ENCODE measurements at regions not wholly inside any gene's neighbourhood (a gene's known extent, or its start where the extent isn't known, plus 50 kb on each side); places are given as distances from the start of the nearest gene placed in this dataset.

DNA sequence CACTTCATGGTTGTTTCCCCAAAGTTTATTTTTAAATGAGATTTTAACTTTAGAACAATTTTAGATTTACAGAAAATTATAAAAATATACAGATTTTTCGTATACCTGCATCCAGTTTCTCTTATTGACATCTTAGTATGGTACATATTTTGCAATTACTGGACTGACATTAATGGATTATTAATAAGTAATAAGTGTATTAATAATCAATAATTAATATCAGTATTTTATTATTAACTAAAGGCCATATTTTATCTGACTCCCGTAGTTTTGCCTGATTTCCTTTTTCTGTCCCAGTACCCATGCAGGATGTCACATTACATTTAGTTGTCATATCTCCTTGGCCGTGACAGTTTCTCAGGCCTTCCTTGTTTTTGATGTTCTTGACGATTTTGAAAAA lies 307.0 kb downstream of the C6orf118 start:
- TF ChIP-seq, protein P1, sequence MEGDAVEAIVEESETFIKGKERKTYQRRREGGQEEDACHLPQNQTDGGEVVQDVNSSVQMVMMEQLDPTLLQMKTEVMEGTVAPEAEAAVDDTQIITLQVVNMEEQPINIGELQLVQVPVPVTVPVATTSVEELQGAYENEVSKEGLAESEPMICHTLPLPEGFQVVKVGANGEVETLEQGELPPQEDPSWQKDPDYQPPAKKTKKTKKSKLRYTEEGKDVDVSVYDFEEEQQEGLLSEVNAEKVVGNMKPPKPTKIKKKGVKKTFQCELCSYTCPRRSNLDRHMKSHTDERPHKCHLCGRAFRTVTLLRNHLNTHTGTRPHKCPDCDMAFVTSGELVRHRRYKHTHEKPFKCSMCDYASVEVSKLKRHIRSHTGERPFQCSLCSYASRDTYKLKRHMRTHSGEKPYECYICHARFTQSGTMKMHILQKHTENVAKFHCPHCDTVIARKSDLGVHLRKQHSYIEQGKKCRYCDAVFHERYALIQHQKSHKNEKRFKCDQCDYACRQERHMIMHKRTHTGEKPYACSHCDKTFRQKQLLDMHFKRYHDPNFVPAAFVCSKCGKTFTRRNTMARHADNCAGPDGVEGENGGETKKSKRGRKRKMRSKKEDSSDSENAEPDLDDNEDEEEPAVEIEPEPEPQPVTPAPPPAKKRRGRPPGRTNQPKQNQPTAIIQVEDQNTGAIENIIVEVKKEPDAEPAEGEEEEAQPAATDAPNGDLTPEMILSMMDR (IDR thresholded peaks at IDR 0.05): no peak
- no peak for TF ChIP-seq EP300 (IDR thresholded peaks at IDR 0.05)

Data from esophagus muscularis mucosa (tissue), 3 donors.